ENCODE measurements at regions not wholly inside any gene's neighbourhood (a gene's known extent, or its start where the extent isn't known, plus 50 kb on each side); places are given as distances from the start of the nearest gene placed in this dataset.

- no peaks in the 10 kb centered on the region for H3K4me1 Mint-ChIP-seq
- ChIA-PET POLR2A (no interaction called here), CTCF (no interaction called here)
- DNase-seq, result no peak
- H3K9me3 Mint-ChIP-seq, result peaks cover 0 to 34% (median 1%) of the 10 kb centered on the region in 5 donors
- no peaks in the 10 kb centered on the region for H3K36me3 ChIP-seq (ENCODE audit: insufficient read depth, low read length)
- H3K27ac Mint-ChIP-seq, result no peak overlapping the region
- no peaks in the 10 kb centered on the region for H3K9me3 ChIP-seq (ENCODE audit: low read length)
- H3K27me3 Mint-ChIP-seq, result no peaks in the 10 kb centered on the region
- H3K27me3 ChIP-seq (ENCODE audit: insufficient read depth, low read length, poor library complexity, severe bottlenecking), result no peaks in the 10 kb centered on the region
- H3K4me3 ChIP-seq (ENCODE audit: low read length), result no peak overlapping the region
- no peak overlapping the region for H3K4me3 Mint-ChIP-seq
- no peak overlapping the region for H3K27ac ChIP-seq (ENCODE audit: low read depth, low read length)
- no peaks in the 10 kb centered on the region for H3K4me1 ChIP-seq (ENCODE audit: insufficient read depth, low read length)
- no peaks in the 10 kb centered on the region for H3K36me3 Mint-ChIP-seq
Measured at GRCh38 chr4:45155081-45155777, 428.9 kb upstream of the GNPDA2 start.

GRCh38 chr4:45147866-45148265 lies 421.5 kb upstream of the GNPDA2 start:
- H3K27me3 Mint-ChIP-seq, result no peaks in the 10 kb centered on the region

GRCh38 chr4:45131020-45131419 lies 404.7 kb upstream of the GNPDA2 start:
- H3K9me3 ChIP-seq (ENCODE audit: low read length), result no peaks in the 10 kb centered on the region
- Mint-ChIP-seq H3K4me1 (no peaks in the 10 kb centered on the region), H3K36me3 (no peaks in the 10 kb centered on the region), H3K4me3 (no peak overlapping the region), H3K27me3 (peaks cover 0 to 2% of the 10 kb centered on the region in 2 donors), H3K27ac (no peak overlapping the region), H3K9me3 (peaks cover 2 to 13% (median 12%) of the 10 kb centered on the region in 5 donors)
- H3K27me3 ChIP-seq (ENCODE audit: insufficient read depth, low read length, poor library complexity, severe bottlenecking), result no peaks in the 10 kb centered on the region
- no peaks in the 10 kb centered on the region for H3K36me3 ChIP-seq (ENCODE audit: insufficient read depth, low read length)
- H3K4me1 ChIP-seq (ENCODE audit: insufficient read depth, low read length), result no peaks in the 10 kb centered on the region
- no peak overlapping the region for H3K27ac ChIP-seq (ENCODE audit: low read depth, low read length)
- no peak overlapping the region for H3K4me3 ChIP-seq (ENCODE audit: low read length)
- DNase-seq, result no peak
- ChIA-PET CTCF (no interaction called here), POLR2A (no interaction called here)

More at GRCh38 chr4:45147866-45148265, 421.5 kb upstream of the GNPDA2 start:
- H3K9me3 ChIP-seq (ENCODE audit: low read length), result no peaks in the 10 kb centered on the region
- H3K27me3 ChIP-seq (ENCODE audit: insufficient read depth, low read length, poor library complexity, severe bottlenecking), result no peaks in the 10 kb centered on the region
- no peaks in the 10 kb centered on the region for H3K4me1 Mint-ChIP-seq
- POLR2A ChIA-PET, result no interaction called here
- no peak overlapping the region for H3K27ac ChIP-seq (ENCODE audit: low read depth, low read length)
- H3K36me3 Mint-ChIP-seq, result no peaks in the 10 kb centered on the region
- CTCF ChIA-PET, result no interaction called here
- no peak for DNase-seq
- no peak overlapping the region for H3K27ac Mint-ChIP-seq
- H3K9me3 Mint-ChIP-seq, result peaks cover 2 to 35% (median 2%) of the 10 kb centered on the region in 5 donors
- no peak overlapping the region for H3K4me3 ChIP-seq (ENCODE audit: low read length)
- H3K4me1 ChIP-seq (ENCODE audit: insufficient read depth, low read length), result no peaks in the 10 kb centered on the region
- H3K4me3 Mint-ChIP-seq, result no peak overlapping the region
- H3K36me3 ChIP-seq (ENCODE audit: insufficient read depth, low read length), result no peaks in the 10 kb centered on the region

- DNase-seq, result no peak
- H3K27ac Mint-ChIP-seq, result no peak overlapping the region
- Histone ChIP-seq H3K36me3 (ENCODE audit: insufficient read depth, low read length) (no peaks in the 10 kb centered on the region), H3K9me3 (ENCODE audit: low read length) (no peaks in the 10 kb centered on the region), H3K4me1 (ENCODE audit: insufficient read depth, low read length) (no peaks in the 10 kb centered on the region), H3K4me3 (ENCODE audit: low read length) (no peak overlapping the region), H3K27ac (ENCODE audit: low read depth, low read length) (no peak overlapping the region), H3K27me3 (ENCODE audit: insufficient read depth, low read length, poor library complexity, severe bottlenecking) (no peaks in the 10 kb centered on the region)
- H3K36me3 Mint-ChIP-seq, result no peaks in the 10 kb centered on the region
- CTCF ChIA-PET, result no interaction called here
- POLR2A ChIA-PET, result no interaction called here
- H3K27me3 Mint-ChIP-seq, result no peaks in the 10 kb centered on the region
- H3K9me3 Mint-ChIP-seq, result peaks cover 0 to 19% (median 5%) of the 10 kb centered on the region in 5 donors
- H3K4me1 Mint-ChIP-seq, result no peaks in the 10 kb centered on the region
- no peak overlapping the region for H3K4me3 Mint-ChIP-seq
Measured at GRCh38 chr4:45122406-45122805, 396.1 kb upstream of the GNPDA2 start.

GRCh38 chr4:45121426-45121975 lies 395.1 kb upstream of the GNPDA2 start:
- Histone ChIP-seq H3K4me1 (ENCODE audit: insufficient read depth, low read length) (no peaks in the 10 kb centered on the region), H3K27me3 (ENCODE audit: insufficient read depth, low read length, poor library complexity, severe bottlenecking) (no peaks in the 10 kb centered on the region), H3K4me3 (ENCODE audit: low read length) (no peak overlapping the region), H3K36me3 (ENCODE audit: insufficient read depth, low read length) (no peaks in the 10 kb centered on the region), H3K9me3 (ENCODE audit: low read length) (no peaks in the 10 kb centered on the region), H3K27ac (ENCODE audit: low read depth, low read length) (no peak overlapping the region)
- no peaks in the 10 kb centered on the region for H3K27me3 Mint-ChIP-seq
- H3K27ac Mint-ChIP-seq, result no peak overlapping the region
- ChIA-PET CTCF (no interaction called here), POLR2A (no interaction called here)
- no peaks in the 10 kb centered on the region for H3K36me3 Mint-ChIP-seq
- no peaks in the 10 kb centered on the region for H3K4me1 Mint-ChIP-seq
- DNase-seq, result no peak
- peaks cover 0 to 19% (median 5%) of the 10 kb centered on the region in 5 donors for H3K9me3 Mint-ChIP-seq
- H3K4me3 Mint-ChIP-seq, result no peak overlapping the region

GRCh38 chr4:45120163-45120562 lies 393.8 kb upstream of the GNPDA2 start:
- no peaks in the 10 kb centered on the region for H3K27me3 ChIP-seq (ENCODE audit: insufficient read depth, low read length, poor library complexity, severe bottlenecking)
- Mint-ChIP-seq H3K27me3 (no peaks in the 10 kb centered on the region), H3K36me3 (no peaks in the 10 kb centered on the region), H3K4me1 (no peaks in the 10 kb centered on the region), H3K9me3 (peaks cover 0 to 20% (median 5%) of the 10 kb centered on the region in 5 donors), H3K27ac (no peak overlapping the region), H3K4me3 (no peak overlapping the region)
- H3K4me1 ChIP-seq (ENCODE audit: insufficient read depth, low read length), result no peaks in the 10 kb centered on the region
- no peak for DNase-seq
- no peaks in the 10 kb centered on the region for H3K36me3 ChIP-seq (ENCODE audit: insufficient read depth, low read length)
- CTCF ChIA-PET, result no interaction called here
- no peak overlapping the region for H3K27ac ChIP-seq (ENCODE audit: low read depth, low read length)
- POLR2A ChIA-PET, result no interaction called here
- H3K9me3 ChIP-seq (ENCODE audit: low read length), result no peaks in the 10 kb centered on the region
- H3K4me3 ChIP-seq (ENCODE audit: low read length), result no peak overlapping the region

- no peak overlapping the region for H3K4me3 ChIP-seq (ENCODE audit: low read length)
- H3K27ac ChIP-seq (ENCODE audit: low read depth, low read length), result no peak overlapping the region
- H3K36me3 ChIP-seq (ENCODE audit: insufficient read depth, low read length), result no peaks in the 10 kb centered on the region
- no peaks in the 10 kb centered on the region for H3K36me3 Mint-ChIP-seq
- no peaks in the 10 kb centered on the region for H3K4me1 ChIP-seq (ENCODE audit: insufficient read depth, low read length)
- no peak for DNase-seq
- H3K27me3 Mint-ChIP-seq, result no peaks in the 10 kb centered on the region
- H3K9me3 ChIP-seq (ENCODE audit: low read length), result no peaks in the 10 kb centered on the region
- POLR2A ChIA-PET, result no interaction called here
- no peak overlapping the region for H3K27ac Mint-ChIP-seq
- CTCF ChIA-PET, result no interaction called here
- peaks cover 0 to 21% (median 5%) of the 10 kb centered on the region in 5 donors for H3K9me3 Mint-ChIP-seq
- H3K4me3 Mint-ChIP-seq, result no peak overlapping the region
- no peaks in the 10 kb centered on the region for H3K27me3 ChIP-seq (ENCODE audit: insufficient read depth, low read length, poor library complexity, severe bottlenecking)
- no peaks in the 10 kb centered on the region for H3K4me1 Mint-ChIP-seq
Measured at GRCh38 chr4:45119376-45119775, 393.0 kb upstream of the GNPDA2 start.

GRCh38 chr4:45102716-45103115 lies 376.4 kb upstream of the GNPDA2 start:
- Histone ChIP-seq H3K9me3 (ENCODE audit: low read length) (no peaks in the 10 kb centered on the region), H3K27ac (ENCODE audit: low read depth, low read length) (no peak overlapping the region), H3K36me3 (ENCODE audit: insufficient read depth, low read length) (no peaks in the 10 kb centered on the region), H3K27me3 (ENCODE audit: insufficient read depth, low read length, poor library complexity, severe bottlenecking) (no peaks in the 10 kb centered on the region), H3K4me3 (ENCODE audit: low read length) (no peak overlapping the region), H3K4me1 (ENCODE audit: insufficient read depth, low read length) (no peaks in the 10 kb centered on the region)
- H3K9me3 Mint-ChIP-seq, result peaks cover 4 to 30% (median 15%) of the 10 kb centered on the region in 5 donors
- CTCF ChIA-PET, result no interaction called here
- no peaks in the 10 kb centered on the region for H3K4me1 Mint-ChIP-seq
- H3K4me3 Mint-ChIP-seq, result no peak overlapping the region
- no peak overlapping the region for H3K27ac Mint-ChIP-seq
- POLR2A ChIA-PET, result no interaction called here
- no peaks in the 10 kb centered on the region for H3K27me3 Mint-ChIP-seq
- no peak for DNase-seq
- no peaks in the 10 kb centered on the region for H3K36me3 Mint-ChIP-seq

Measured in CD8-positive, alpha-beta memory T cell (primary cell).